ENCODE measurements at regions not wholly inside any gene's neighbourhood (a gene's known extent, or its start where the extent isn't known, plus 50 kb on each side); places are given as distances from the start of the nearest gene placed in this dataset.

GRCh38 chr10:31194986-31195385, 124.0 kb upstream of the ZEB1 start:
- no peak for TF ChIP-seq POLR2A (IDR thresholded peaks at IDR 0.05)
- TF ChIP-seq CTCF (IDR thresholded peaks at IDR 0.05): no peak

Measured in adrenal gland (tissue), 5 donors.